ENCODE measurements at regions not wholly inside any gene's neighbourhood (a gene's known extent, or its start where the extent isn't known, plus 50 kb on each side); places are given as distances from the start of the nearest gene placed in this dataset.

DNA sequence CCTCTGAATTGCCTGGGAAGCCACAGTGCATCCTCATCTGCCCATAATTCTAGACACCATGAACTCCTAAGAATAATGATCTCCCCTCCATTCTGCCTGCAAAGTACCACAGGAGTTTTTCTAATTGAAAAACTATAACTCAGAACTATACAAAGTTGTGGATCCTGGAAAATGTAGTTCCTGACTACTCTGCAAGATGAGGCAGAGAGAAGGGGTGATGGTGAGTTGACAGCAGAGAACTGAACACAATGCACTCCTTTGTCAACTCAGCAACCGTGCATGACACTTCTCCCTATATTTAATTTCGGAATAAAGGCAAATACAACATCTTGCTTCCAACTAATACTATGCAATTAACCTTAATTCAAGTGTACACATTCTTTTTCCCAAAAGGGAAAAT lies 471.1 kb upstream of the FAM98A start:
- H3K27me3 Mint-ChIP-seq: no peaks in the 10 kb centered on the region
- H3K4me3 Mint-ChIP-seq: no peak overlapping the region
- POLR2A ChIA-PET: no interaction called here
- H3K27ac Mint-ChIP-seq: no peak overlapping the region
- H3K4me1 Mint-ChIP-seq: no peaks in the 10 kb centered on the region
- no peaks in the 10 kb centered on the region for H3K9me3 Mint-ChIP-seq
- ATAC-seq (ENCODE audit: low read depth) (no peak), DNase-seq (no peak)
- H3K36me3 Mint-ChIP-seq: no peaks in the 10 kb centered on the region

DNA sequence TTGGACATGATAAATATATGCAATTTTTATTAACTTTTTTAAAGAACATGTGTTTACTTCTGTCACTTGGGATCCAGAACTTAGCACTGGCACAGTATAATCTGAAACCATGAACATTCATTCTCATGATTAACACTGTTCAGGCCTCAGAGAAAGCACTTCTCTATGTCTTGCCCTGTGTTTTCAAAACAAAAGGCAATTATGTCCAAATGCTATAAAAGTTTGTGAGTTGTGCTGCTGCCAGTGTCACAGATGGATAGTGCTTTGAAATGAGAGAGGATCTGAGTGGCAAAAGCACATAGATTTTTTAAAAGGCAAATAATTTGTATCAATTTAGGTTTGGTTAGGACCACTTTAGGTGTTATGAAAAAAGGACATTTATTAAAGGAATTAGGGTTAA lies 470.5 kb upstream of the FAM98A start:
- ATAC-seq (ENCODE audit: low read depth): no peak
- H3K36me3 Mint-ChIP-seq: no peaks in the 10 kb centered on the region
- no peaks in the 10 kb centered on the region for H3K27me3 Mint-ChIP-seq
- H3K27ac Mint-ChIP-seq: no peak overlapping the region
- no peak for DNase-seq
- POLR2A ChIA-PET: no interaction called here
- no peaks in the 10 kb centered on the region for H3K4me1 Mint-ChIP-seq
- H3K4me3 Mint-ChIP-seq: no peak overlapping the region
- H3K9me3 Mint-ChIP-seq: no peaks in the 10 kb centered on the region

DNA sequence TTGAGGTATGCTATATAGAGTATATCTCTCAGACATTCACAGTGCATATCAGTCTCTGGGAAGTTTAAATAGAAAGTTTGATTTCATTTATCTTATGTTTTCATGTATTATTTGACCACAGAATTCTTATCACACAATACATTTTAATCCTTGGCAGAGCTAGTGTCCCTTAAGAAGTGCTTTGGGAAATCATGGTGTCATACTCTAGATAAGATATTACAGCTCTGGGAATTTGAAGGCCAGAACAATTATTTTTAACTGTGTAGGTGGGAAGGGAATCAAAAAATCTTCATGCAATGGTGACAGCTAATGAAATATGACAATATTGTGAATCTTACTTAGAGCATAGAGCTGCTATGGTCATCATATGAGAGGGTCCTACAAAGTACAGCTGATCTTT lies 451.3 kb upstream of the FAM98A start:
- no peaks in the 10 kb centered on the region for H3K9me3 Mint-ChIP-seq
- H3K27me3 Mint-ChIP-seq: no peaks in the 10 kb centered on the region
- no peaks in the 10 kb centered on the region for H3K4me1 Mint-ChIP-seq
- no peak overlapping the region for H3K27ac Mint-ChIP-seq
- H3K36me3 Mint-ChIP-seq: no peaks in the 10 kb centered on the region
- POLR2A ChIA-PET: no interaction called here
- no peak overlapping the region for H3K4me3 Mint-ChIP-seq
- DNase-seq: no peak
- no peak for ATAC-seq (ENCODE audit: low read depth)

DNA sequence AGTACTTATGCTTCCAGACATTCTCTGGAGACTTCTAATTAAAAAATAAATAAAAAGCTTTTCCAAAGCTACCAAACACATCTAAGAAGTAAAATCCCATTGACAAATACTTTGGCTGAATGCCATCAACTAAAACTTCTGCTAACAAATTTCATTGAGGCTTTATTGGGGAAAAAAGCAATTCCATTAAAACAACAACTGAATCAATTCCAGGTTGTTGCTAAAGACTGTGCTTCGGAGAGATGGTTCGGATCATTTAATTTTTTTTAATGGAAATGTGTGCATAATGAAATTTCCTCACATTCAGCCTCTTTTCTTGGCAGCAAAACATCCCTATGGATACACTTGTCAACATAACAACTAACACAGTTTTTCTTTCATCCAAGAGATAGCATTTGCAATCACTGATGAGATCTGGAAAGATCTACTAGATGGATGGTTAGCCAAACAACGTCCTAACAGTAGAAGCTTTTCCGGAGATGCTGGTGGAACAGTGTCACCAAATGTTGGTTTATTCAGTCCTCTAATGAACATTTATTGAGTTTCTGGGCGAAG lies 446.1 kb upstream of the FAM98A start:
- POLR2A ChIA-PET: no interaction called here
- Mint-ChIP-seq H3K27ac (no peak overlapping the region), H3K9me3 (peaks cover 2% of the 10 kb centered on the region), H3K4me3 (no peak overlapping the region), H3K36me3 (no peaks in the 10 kb centered on the region), H3K27me3 (no peaks in the 10 kb centered on the region), H3K4me1 (no peaks in the 10 kb centered on the region)
- no peak for ATAC-seq (ENCODE audit: low read depth)
- no peak for DNase-seq

DNA sequence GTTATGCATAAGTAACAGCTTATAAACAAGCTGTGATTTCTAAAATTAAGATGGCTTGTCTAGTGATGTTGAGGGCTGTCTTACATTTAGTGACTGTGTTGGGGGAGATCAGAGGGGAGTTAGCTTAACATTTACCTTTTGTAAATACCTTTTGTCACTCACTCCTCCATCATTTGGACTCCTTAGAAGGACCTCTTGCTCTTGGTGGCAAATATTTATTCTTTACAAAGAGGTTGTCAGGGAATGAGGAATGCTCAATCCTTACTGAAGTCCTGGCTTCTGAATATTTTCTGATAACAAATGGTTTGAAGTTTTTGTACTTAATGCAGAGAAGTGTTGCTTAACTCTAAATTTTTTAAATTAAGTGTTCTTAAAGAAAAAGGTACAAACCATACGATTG lies 438.8 kb upstream of the FAM98A start:
- ATAC-seq (ENCODE audit: low read depth): no peak
- POLR2A ChIA-PET: no interaction called here
- Mint-ChIP-seq H3K4me3 (no peak overlapping the region), H3K27ac (no peak overlapping the region), H3K36me3 (no peaks in the 10 kb centered on the region), H3K9me3 (no peaks in the 10 kb centered on the region), H3K27me3 (no peaks in the 10 kb centered on the region), H3K4me1 (no peaks in the 10 kb centered on the region)
- DNase-seq: no peak

DNA sequence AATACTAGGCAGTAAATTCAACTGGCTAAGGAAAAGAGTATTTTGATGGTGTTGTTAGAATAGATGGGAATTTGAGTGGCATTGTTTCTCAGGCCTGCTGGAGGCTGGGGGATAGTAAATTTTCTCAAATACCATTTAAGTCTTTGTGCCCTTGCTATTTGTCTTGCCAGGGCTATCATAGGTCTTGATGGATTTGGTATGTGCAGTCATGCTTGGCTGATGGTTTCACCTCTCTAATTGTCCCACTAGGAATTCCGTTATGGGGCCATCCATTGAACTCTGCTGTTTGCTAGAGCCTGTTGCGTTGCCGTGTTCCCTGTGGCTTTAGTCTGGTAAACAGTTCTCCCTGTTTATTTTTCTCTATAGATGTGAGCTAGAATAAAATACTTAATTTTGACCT lies 438.1 kb upstream of the FAM98A start:
- POLR2A ChIA-PET: no interaction called here
- H3K36me3 Mint-ChIP-seq: no peaks in the 10 kb centered on the region
- H3K27me3 Mint-ChIP-seq: no peaks in the 10 kb centered on the region
- ATAC-seq (ENCODE audit: low read depth) (no peak), DNase-seq (no peak)
- no peaks in the 10 kb centered on the region for H3K4me1 Mint-ChIP-seq
- H3K9me3 Mint-ChIP-seq: no peaks in the 10 kb centered on the region
- H3K27ac Mint-ChIP-seq: no peak overlapping the region
- no peak overlapping the region for H3K4me3 Mint-ChIP-seq

DNA sequence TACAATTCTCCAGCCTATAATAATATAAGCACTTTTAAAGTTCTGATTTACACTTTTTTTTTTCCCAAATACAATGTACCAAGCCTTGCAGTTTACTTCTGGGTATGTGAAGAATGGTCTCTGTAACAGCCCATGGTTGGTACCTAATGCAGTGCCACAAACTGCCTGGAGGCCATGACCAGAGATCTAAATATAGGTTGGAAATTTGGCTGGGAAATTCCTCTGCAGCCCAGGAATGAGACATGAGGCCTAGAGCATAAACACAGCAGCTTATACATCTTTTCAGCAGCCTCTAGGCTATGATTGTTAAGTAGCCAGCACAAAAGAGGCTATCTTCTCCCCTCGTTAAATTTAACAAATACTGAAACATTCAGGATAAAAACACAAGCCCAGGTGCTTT lies 432.0 kb upstream of the FAM98A start:
- Mint-ChIP-seq H3K4me1 (no peaks in the 10 kb centered on the region), H3K27ac (no peak overlapping the region), H3K27me3 (no peaks in the 10 kb centered on the region), H3K9me3 (no peaks in the 10 kb centered on the region), H3K4me3 (no peak overlapping the region), H3K36me3 (no peaks in the 10 kb centered on the region)
- POLR2A ChIA-PET: no interaction called here
- ATAC-seq (ENCODE audit: low read depth) (no peak), DNase-seq (no peak)

DNA sequence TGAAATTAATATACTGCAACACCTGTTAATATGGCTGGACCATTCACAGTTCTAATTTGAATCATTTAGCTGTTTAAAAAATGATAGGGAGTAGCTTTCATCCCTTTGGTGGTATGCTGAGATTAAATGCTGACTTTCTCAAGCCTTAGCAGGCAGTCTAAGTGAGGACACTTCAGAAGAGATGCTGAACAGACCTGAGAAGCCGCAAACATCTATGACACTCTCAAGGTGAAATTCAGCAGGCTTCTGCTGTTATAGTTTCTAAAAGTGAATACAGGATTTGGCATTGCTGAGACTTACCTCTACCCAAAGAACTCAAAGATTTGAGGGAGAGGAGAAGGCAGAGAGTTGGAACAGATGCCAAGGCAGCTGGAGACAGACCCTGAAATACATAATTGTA lies 431.2 kb upstream of the FAM98A start:
- Mint-ChIP-seq H3K27ac (no peak overlapping the region), H3K36me3 (no peaks in the 10 kb centered on the region), H3K27me3 (no peaks in the 10 kb centered on the region), H3K9me3 (no peaks in the 10 kb centered on the region), H3K4me1 (no peaks in the 10 kb centered on the region), H3K4me3 (no peak overlapping the region)
- ATAC-seq (ENCODE audit: low read depth): no peak
- no peak for DNase-seq
- POLR2A ChIA-PET: no interaction called here

DNA sequence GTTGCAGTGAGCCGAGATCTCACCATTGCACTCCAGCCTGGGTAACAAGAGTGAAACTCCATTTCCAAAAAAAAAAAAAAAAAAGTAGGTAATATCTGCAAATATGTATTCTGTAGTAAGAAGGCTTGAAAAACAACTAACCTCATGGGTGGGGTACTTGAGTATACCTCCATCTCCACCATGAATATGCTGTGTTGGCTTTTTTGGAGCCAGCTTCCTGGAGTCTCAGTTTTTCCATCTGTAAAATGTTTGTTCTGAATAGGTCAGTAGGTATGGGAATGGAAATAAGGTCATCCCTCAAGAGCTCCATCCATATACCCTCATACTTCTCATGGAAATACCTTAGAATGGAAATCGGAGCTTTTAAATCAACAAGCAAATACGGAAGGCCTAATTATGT lies 430.0 kb upstream of the FAM98A start:
- ATAC-seq (ENCODE audit: low read depth) (no peak), DNase-seq (no peak)
- Mint-ChIP-seq H3K4me1 (no peaks in the 10 kb centered on the region), H3K4me3 (no peak overlapping the region), H3K36me3 (no peaks in the 10 kb centered on the region), H3K27me3 (no peaks in the 10 kb centered on the region), H3K9me3 (no peaks in the 10 kb centered on the region), H3K27ac (no peak overlapping the region)
- POLR2A ChIA-PET: no interaction called here

DNA sequence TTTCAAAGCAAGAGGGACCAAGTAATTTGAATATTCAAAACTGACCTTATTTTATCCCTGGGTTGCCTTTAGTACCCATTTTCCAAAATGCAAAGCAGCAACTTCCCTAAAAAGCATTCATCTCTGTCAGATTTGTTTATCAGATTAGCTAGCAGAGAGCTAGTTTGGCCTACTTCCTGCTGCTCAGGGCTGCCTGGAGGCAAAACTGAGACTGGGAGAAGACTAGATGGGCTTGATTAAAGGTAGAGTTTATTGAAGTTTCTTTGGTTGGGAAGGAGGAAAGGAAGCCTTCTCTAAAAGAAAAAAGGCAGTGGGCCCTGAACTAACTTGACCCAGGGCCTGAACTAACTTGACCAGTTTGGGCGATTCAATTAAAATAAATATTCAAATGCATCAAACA lies 426.1 kb upstream of the FAM98A start:
- ATAC-seq (ENCODE audit: low read depth) (no peak), DNase-seq (no peak)
- POLR2A ChIA-PET: no interaction called here
- Mint-ChIP-seq H3K27ac (no peak overlapping the region), H3K9me3 (no peaks in the 10 kb centered on the region), H3K4me3 (no peak overlapping the region), H3K4me1 (no peaks in the 10 kb centered on the region), H3K27me3 (no peaks in the 10 kb centered on the region), H3K36me3 (no peaks in the 10 kb centered on the region)

DNA sequence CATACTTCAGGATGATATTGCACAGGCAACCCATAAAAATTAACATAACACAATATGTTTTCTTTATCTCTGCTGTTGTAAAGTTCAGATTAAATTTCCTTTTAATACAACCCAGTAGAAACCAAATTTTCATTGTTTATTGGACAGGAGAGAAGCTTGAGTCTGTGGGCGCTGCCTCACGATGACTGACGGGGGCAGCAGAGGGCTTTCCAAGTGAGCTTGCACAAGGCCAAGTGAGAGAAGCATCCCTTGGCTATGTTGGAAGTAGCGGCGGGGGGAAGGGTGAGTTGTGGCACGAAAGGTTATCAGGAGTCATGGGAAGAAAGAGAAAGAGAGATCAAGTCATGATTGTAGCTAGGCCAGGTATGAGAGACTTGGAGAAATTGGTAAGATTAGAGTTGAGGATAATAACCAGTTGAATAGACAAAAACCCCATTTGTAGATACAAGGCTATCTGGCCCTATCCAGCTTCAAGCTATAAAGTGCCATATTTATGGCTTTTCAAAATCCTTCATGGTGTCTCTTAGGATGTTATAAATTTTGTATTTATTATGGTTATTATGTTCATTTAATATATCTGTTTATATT lies 413.7 kb upstream of the FAM98A start:
- POLR2A ChIA-PET: no interaction called here
- ATAC-seq (ENCODE audit: low read depth): no peak
- Mint-ChIP-seq H3K4me3 (no peak overlapping the region), H3K27me3 (no peaks in the 10 kb centered on the region), H3K27ac (no peak overlapping the region), H3K4me1 (no peaks in the 10 kb centered on the region), H3K9me3 (no peaks in the 10 kb centered on the region), H3K36me3 (no peaks in the 10 kb centered on the region)
- DNase-seq: peak; percentile 27

DNA sequence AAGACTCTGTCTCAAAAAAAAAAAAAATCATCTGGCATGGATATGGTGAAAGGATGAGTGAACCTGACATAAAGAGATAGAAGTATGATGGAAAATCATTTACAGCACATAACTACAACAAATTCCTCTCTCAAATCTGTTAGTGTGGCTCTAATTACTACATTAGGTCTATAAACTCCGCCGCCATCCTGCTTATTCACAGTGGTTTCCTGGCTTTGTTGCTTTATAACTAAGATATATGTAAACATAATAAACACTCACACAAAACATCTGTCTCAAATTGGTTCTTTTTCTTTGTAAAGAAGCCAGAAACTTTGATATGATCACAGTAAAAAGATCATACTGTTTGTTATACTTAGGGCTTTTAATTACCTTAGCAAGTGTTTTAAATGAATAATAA lies 412.6 kb upstream of the FAM98A start:
- Mint-ChIP-seq H3K9me3 (no peaks in the 10 kb centered on the region), H3K27me3 (no peaks in the 10 kb centered on the region), H3K4me3 (no peak overlapping the region), H3K36me3 (no peaks in the 10 kb centered on the region), H3K27ac (no peak overlapping the region), H3K4me1 (no peaks in the 10 kb centered on the region)
- POLR2A ChIA-PET: no interaction called here
- no peak for ATAC-seq (ENCODE audit: low read depth)
- no peak for DNase-seq

DNA sequence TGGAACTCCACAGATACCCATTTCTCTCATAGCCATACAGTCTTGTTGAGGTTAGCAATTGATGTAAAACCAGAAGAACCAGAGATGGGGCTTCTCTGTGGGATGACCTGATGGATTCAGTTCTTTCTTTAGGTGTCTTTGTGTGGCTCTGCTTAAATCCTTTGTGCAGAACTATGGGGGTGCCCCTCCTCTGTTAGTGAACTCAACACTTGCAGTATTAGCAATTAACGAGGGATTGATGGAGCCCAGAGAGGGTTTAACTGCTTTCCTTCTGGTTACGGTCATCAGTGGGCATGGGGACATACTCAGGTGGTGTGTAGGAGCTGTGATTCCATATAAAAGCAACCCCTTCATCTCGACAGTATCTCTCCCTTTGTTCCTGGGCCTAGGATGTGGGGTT lies 406.8 kb upstream of the FAM98A start:
- DNase-seq (no peak), ATAC-seq (ENCODE audit: low read depth) (no peak)
- Mint-ChIP-seq H3K36me3 (no peaks in the 10 kb centered on the region), H3K27ac (no peak overlapping the region), H3K4me1 (no peaks in the 10 kb centered on the region), H3K4me3 (no peak overlapping the region), H3K9me3 (peaks cover 1% of the 10 kb centered on the region), H3K27me3 (no peaks in the 10 kb centered on the region)
- POLR2A ChIA-PET: no interaction called here

DNA sequence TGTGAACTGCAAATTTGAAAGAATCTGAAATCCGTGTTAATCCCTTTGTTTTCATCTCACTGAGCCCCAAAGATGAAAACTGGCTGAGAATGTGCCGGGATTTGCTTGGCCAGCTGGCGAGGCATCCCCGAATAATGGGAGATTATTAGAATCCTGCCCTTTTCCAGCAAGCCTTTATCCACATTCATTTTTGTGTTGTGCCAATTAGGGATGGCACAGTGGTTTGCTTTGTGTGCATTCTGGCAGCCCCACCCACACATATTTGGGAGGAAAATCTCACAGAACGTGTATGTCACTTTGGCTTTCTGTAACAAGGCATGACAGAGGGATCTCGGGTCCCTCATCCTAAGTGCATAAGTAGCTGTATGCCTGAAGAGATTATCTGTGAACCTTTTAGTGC lies 405.8 kb upstream of the FAM98A start:
- Mint-ChIP-seq H3K4me3 (no peak overlapping the region), H3K9me3 (peaks cover 1% of the 10 kb centered on the region), H3K27me3 (no peaks in the 10 kb centered on the region), H3K36me3 (no peaks in the 10 kb centered on the region), H3K4me1 (no peaks in the 10 kb centered on the region), H3K27ac (no peak overlapping the region)
- no peak for DNase-seq
- ATAC-seq (ENCODE audit: low read depth): no peak
- POLR2A ChIA-PET: no interaction called here

DNA sequence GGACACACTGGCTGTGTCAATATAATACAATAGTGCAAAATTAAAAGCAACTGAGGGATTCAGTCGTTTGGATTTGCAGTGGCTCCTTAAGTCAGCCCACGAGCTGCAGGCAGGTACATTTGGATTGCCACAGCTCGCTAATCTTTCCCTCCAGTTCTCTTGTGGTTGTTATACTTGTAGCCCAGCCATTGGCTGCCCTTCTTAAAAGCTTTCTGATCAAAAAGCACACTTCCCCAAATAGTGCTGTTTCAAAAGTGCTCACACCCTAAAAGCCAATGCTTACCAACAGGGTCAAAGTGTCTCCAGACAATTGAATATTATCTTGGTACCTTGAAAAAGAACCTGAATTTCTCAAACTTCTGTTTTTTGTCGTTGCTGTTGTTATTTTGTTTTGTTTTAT lies 404.7 kb upstream of the FAM98A start:
- peaks cover 1% of the 10 kb centered on the region for H3K9me3 Mint-ChIP-seq
- no peak for DNase-seq
- no peaks in the 10 kb centered on the region for H3K36me3 Mint-ChIP-seq
- H3K4me3 Mint-ChIP-seq: no peak overlapping the region
- H3K27ac Mint-ChIP-seq: no peak overlapping the region
- H3K27me3 Mint-ChIP-seq: no peaks in the 10 kb centered on the region
- no peaks in the 10 kb centered on the region for H3K4me1 Mint-ChIP-seq
- POLR2A ChIA-PET: no interaction called here
- ATAC-seq (ENCODE audit: low read depth): no peak

Measured in activated naive CD8-positive, alpha-beta T cell treated with anti-CD3 and anti-CD28 coated beads, Interleukin-2, amount 10 ng/mL, durations not matched to agents 7 days and 5 days (primary cell).